Gastroesophageal sphincter (tissue), 4 donors: ENCODE measurements at regions not wholly inside any gene's neighbourhood (a gene's known extent, or its start where the extent isn't known, plus 50 kb on each side); places are given as distances from the start of the nearest gene placed in this dataset.

Experiments
- ATAC-seq: fragments of 150-250 bp; one replicate; pipeline ENCODE4 v1.9.1; 2016; ENCODE audit warnings: mild to moderate bottlenecking, moderate library complexity
- H3K27ac ChIP-seq, 4 donors: fragments of 200-600 bp; sonication (generic) in 3 of 4; 1 replicate in 3 of 4; 2 replicates in 1 of 4; pipeline ENCODE4 v1.5.1; 2016 to 2019
- H3K27me3 ChIP-seq: fragments of 200-600 bp; sonication (generic); one replicate; pipeline ENCODE4 v1.5.1; 2019
- H3K36me3 ChIP-seq, 2 donors: fragments of 200-600 bp; sonication (generic); one replicate each; pipeline ENCODE4 v1.5.1; 2019; ENCODE audit warnings: control low read depth in 1 of 2
- H3K4me1 ChIP-seq, 3 donors: fragments of 200-600 bp; sonication (generic); 1 replicate in 2 of 3; 2 replicates in 1 of 3; pipeline ENCODE4 v1.5.1; 2016 to 2019; ENCODE audit warnings: control low read depth in 2 of 3
- H3K4me3 ChIP-seq, 2 donors: fragments of 200-600 bp; sonication (generic); one replicate each; pipeline ENCODE4 v1.5.1; 2019; ENCODE audit warnings: mild to moderate bottlenecking in 1 of 2, moderate library complexity in 1 of 2
- H3K9me3 ChIP-seq, 3 donors: fragments of 200-600 bp; sonication (generic); one replicate each; pipeline ENCODE4 v1.5.1; 2017 to 2019; ENCODE audit warnings: control low read depth in 2 of 3
- EP300 ChIP-seq: sonication (generic); formaldehyde crosslinking; IDR thresholded peaks from one replicate; pipeline ENCODE4 v1.6.1; 2017; ENCODE audit warnings: antibody characterized with exemption, mild to moderate bottlenecking
- POLR2A ChIP-seq, 2 donors: fragments of 450-650 bp; IDR thresholded peaks; one replicate each; pipeline ENCODE4 v1.6.1; 2017; ENCODE audit warnings: antibody characterized with exemption in 2 of 2, mild to moderate bottlenecking in 2 of 2, moderate library complexity in 1 of 2
- POLR2AphosphoS5 ChIP-seq: sonication (generic); formaldehyde crosslinking; IDR thresholded peaks from one replicate; pipeline ENCODE4 v1.6.1; 2017; ENCODE audit warnings: antibody characterized with exemption
- WGBS, 2 donors: methylation state at CpG; one replicate each; pipeline ENCODE4 v1.1.5; 2018; ENCODE audit warnings: low coverage in 1 of 2; 5-methylcytosine and 5-hydroxymethylcytosine counted together
- TF ChIP-seq, protein P1 (sequence below), 4 experiments: fragments of 200-600 bp in 2 of 4; fragments of 450-650 bp in 2 of 4; sonication (generic) in 1 of 4; IDR thresholded peaks; one replicate each; pipeline ENCODE4 v1.5.1; 2017 to 2019; ENCODE audit warnings: antibody characterized with exemption in 4 of 4, mild to moderate bottlenecking in 2 of 4, moderate library complexity in 2 of 4

DNA sequence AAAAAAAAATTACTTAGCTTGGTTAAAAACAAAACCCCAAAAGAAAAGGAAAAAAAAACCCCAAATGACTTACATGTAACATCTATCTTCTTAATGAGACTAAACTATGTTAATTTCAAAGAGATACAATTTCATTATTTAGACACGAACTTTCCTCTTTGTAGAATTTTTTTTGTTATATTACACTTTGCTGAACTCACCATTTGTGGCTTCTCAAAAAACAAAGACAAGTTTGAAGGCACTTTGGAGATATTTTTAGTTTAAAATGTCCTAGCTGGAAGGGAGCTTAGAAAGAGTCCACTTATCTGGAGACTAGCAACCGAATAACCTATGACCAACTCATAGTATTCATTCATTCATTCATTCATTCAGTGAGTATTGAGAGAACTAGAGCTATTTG lies 301.7 kb upstream of the ROPN1 start:
- WGBS, 2 donors: 28 to 29% methylated on average over 2 of the region's 2 CpGs
- Histone ChIP-seq H3K9me3 (no peaks in the 10 kb centered on the region), H3K27ac (no peak overlapping the region), H3K27me3 (no peaks in the 10 kb centered on the region), H3K4me3 (no peak overlapping the region), H3K4me1 (no peaks in the 10 kb centered on the region), H3K36me3 (no peaks in the 10 kb centered on the region)
- ATAC-seq: no peak
- TF ChIP-seq, protein P1, sequence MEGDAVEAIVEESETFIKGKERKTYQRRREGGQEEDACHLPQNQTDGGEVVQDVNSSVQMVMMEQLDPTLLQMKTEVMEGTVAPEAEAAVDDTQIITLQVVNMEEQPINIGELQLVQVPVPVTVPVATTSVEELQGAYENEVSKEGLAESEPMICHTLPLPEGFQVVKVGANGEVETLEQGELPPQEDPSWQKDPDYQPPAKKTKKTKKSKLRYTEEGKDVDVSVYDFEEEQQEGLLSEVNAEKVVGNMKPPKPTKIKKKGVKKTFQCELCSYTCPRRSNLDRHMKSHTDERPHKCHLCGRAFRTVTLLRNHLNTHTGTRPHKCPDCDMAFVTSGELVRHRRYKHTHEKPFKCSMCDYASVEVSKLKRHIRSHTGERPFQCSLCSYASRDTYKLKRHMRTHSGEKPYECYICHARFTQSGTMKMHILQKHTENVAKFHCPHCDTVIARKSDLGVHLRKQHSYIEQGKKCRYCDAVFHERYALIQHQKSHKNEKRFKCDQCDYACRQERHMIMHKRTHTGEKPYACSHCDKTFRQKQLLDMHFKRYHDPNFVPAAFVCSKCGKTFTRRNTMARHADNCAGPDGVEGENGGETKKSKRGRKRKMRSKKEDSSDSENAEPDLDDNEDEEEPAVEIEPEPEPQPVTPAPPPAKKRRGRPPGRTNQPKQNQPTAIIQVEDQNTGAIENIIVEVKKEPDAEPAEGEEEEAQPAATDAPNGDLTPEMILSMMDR (IDR thresholded peaks at IDR 0.05): no peak
- TF ChIP-seq POLR2A (IDR thresholded peaks at IDR 0.05) (no peak), EP300 (no peak), POLR2AphosphoS5 (no peak)

DNA sequence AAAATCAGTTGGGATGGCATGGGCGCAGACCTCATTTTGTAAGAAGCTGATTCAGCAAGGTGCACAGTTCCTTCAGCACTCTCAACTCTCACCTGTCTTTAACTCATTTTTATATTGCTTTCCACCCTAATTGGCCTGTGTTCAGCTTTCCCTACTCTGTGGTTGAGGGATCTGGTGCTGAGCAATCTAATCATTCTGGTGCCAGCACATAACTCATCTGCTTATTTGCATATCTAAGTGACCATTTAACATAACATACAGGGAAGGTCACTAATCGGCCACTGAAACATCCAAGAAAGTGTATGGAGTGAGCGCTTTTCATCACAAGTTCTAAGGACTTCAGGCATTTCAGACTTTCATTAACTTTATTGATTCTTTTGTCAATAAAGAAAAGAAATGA lies 303.4 kb upstream of the ROPN1 start:
- Histone ChIP-seq H3K4me1 (no peaks in the 10 kb centered on the region), H3K9me3 (no peaks in the 10 kb centered on the region), H3K4me3 (no peak overlapping the region), H3K36me3 (no peaks in the 10 kb centered on the region), H3K27ac (no peak overlapping the region), H3K27me3 (no peaks in the 10 kb centered on the region)
- no peak for TF ChIP-seq POLR2AphosphoS5
- TF ChIP-seq, protein P1 (IDR thresholded peaks at IDR 0.05): no peak
- TF ChIP-seq POLR2A (IDR thresholded peaks at IDR 0.05): no peak
- TF ChIP-seq EP300: no peak
- ATAC-seq: no peak
- WGBS, 2 donors: 88 to 100% methylated on average over 1 to 3 of the region's 3 CpGs

DNA sequence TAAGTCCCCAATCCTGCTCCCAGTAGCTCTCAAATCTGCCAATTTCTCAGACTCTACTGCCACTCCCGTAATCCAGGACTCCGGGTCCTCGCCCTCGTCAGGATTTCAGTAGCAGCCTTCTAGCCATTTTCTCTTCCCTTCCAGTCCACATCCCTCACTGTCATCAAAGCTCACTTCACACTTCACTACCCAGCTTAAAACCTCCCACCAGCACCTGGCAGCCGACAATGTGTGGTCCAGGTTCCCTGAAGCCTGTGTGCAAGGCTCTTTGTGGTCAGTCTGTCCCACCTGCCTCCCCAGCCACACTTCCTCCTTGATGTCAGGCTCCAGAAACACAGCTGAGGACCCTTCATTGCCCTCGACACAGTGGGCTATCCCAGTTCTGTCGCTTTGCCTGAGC lies 304.5 kb upstream of the ROPN1 start:
- no peaks in the 10 kb centered on the region for H3K4me1 ChIP-seq
- no peaks in the 10 kb centered on the region for H3K36me3 ChIP-seq
- TF ChIP-seq POLR2AphosphoS5 (no peak), EP300 (no peak), POLR2A (IDR thresholded peaks at IDR 0.05) (no peak)
- TF ChIP-seq, protein P1 (IDR thresholded peaks at IDR 0.05): no peak

DNA sequence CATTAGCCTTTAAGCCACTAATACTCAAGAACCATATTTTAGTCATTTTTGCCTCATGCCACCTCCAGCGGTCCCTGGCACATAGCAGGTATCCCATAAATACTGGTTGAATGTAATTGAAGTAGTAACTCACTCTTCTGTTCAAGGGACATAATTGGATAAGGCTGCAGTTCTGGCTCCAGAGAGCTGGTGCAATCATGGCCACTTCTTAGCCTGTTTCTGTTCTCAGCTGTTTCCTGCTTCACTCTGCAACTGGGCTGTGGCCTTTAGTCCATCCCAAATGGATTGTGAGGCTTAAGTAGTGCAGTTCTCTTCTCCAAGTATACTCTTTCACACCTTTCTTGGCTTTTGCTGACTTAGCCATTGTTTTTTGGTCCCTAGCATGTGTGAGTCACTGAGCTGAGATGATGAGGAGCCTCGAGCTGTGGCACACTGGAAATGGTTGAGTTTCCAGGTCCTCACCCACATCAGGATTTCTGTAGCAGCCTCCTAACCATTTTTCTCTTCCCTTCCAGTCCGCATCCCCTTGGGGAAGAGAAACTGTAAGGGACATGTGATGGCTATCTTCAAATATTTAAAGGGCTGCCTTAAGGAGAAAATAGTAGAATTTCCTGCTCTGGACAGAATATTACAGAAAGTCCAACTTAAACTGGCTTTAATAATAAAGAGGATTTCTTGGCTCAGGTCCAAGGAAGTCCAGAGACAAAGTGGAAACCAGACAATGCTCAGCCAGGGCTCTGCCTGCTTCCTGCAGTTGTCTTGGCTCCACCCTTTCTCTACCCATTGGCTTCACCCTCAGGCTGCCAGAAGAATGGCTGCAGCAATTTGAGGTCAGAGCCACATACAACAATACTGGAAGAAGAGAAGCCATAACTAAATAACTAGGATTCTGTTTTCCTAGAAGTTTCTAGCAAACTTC lies 305.4 kb upstream of the ROPN1 start:
- 78 to 80% methylated on average over 3 of the region's 3 CpGs for WGBS, 2 donors
- TF ChIP-seq POLR2AphosphoS5 (no peak), EP300 (no peak)
- no peaks in the 10 kb centered on the region for H3K36me3 ChIP-seq
- H3K4me3 ChIP-seq: no peak overlapping the region
- no peak overlapping the region for H3K27ac ChIP-seq
- no peaks in the 10 kb centered on the region for H3K27me3 ChIP-seq
- no peaks in the 10 kb centered on the region for H3K9me3 ChIP-seq
- ATAC-seq: no peak
- H3K4me1 ChIP-seq: no peaks in the 10 kb centered on the region

More for the DNA sequence above, 304.5 kb upstream of the ROPN1 start:
- ATAC-seq: no peak
- Histone ChIP-seq H3K27me3 (no peaks in the 10 kb centered on the region), H3K9me3 (no peaks in the 10 kb centered on the region), H3K4me3 (no peak overlapping the region), H3K27ac (no peak overlapping the region)
- WGBS, 2 donors: 91 to 92% methylated on average over 3 to 6 of the region's 7 CpGs

DNA sequence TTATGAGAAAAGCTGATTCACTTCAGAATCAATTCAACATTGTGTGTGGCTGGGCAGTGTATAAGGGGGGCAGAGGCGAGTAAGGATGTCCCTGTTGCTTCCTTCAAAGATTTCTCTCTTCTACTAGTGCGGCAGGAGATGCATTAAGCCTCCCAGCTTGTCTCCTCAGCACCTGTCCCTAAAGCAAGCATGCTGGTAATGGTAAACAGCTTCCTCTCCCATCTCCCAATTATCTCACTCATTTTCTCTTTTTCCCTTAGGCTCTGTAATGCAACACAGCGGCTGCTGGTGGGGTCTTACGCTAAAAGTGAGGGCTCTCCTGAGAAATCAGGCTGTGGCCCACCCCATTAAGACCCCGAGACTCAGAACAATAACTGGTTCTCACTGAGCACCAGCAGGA lies 306.4 kb upstream of the ROPN1 start:
- H3K27ac ChIP-seq: no peak overlapping the region
- H3K36me3 ChIP-seq: no peaks in the 10 kb centered on the region
- WGBS, 2 donors: 64 to 85% methylated on average over 3 to 4 of the region's 5 CpGs
- no peaks in the 10 kb centered on the region for H3K27me3 ChIP-seq
- H3K4me3 ChIP-seq: no peak overlapping the region
- TF ChIP-seq POLR2A (IDR thresholded peaks at IDR 0.05) (no peak), POLR2AphosphoS5 (no peak), EP300 (no peak)
- TF ChIP-seq, protein P1 (IDR thresholded peaks at IDR 0.05): no peak
- ATAC-seq: no peak
- no peaks in the 10 kb centered on the region for H3K4me1 ChIP-seq
- H3K9me3 ChIP-seq: no peaks in the 10 kb centered on the region
